ENCODE measurements at regions not wholly inside any gene's neighbourhood (a gene's known extent, or its start where the extent isn't known, plus 50 kb on each side); places are given as distances from the start of the nearest gene placed in this dataset.

- Histone ChIP-seq H3K4ac (ENCODE audit: low read depth, low read length) (no peak overlapping the region), H4K91ac (ENCODE audit: insufficient read length, low read depth, low read length) (no peak overlapping the region), H3K23me2 (ENCODE audit: insufficient read length, low read depth, low read length, poor library complexity, severe bottlenecking) (no peaks in the 10 kb centered on the region), H3K4me1 (ENCODE audit: insufficient read depth, low read length) (no peaks in the 10 kb centered on the region), H2AK5ac (ENCODE audit: insufficient read length, low read length) (no peak overlapping the region), H3K79me1 (ENCODE audit: insufficient read depth, low read depth, low read length, poor library complexity, severe bottlenecking) (no peaks in the 10 kb centered on the region), H4K20me1 (ENCODE audit: control insufficient read depth, insufficient read depth, insufficient read length) (no peaks in the 10 kb centered on the region), H2BK5ac (ENCODE audit: insufficient read length, low read length) (no peak overlapping the region), H3K56ac (ENCODE audit: insufficient read length, low read depth, low read length) (no peak overlapping the region), H4K8ac (replicated peaks; ENCODE audit: insufficient read length, low read depth, low read length) (no peak overlapping the region), H2BK20ac (ENCODE audit: low read depth, low read length, poor library complexity, severe bottlenecking) (no peak overlapping the region), H2BK120ac (ENCODE audit: low read depth, low read length, poor library complexity, severe bottlenecking) (no peak overlapping the region), H3K23ac (ENCODE audit: insufficient read length, low read depth, low read length) (no peak overlapping the region), H3K27me3 (ENCODE audit: insufficient read depth, low read length) (no peaks in the 10 kb centered on the region), H3K18ac (ENCODE audit: insufficient read length, low read depth, low read length) (no peak overlapping the region), H3K27ac (ENCODE audit: insufficient read length, low read depth, low read length) (no peak overlapping the region), H3K79me2 (ENCODE audit: insufficient read depth, low read length) (no peaks in the 10 kb centered on the region), H3K9ac (ENCODE audit: extremely low read depth, insufficient read length, low read length) (no peak overlapping the region), H3K9me3 (ENCODE audit: control insufficient read depth, low read depth, low read length) (no peaks in the 10 kb centered on the region), H2BK15ac (ENCODE audit: low read depth, low read length) (no peak overlapping the region), H3K4me2 (ENCODE audit: insufficient read depth, insufficient read length, low read length) (no peak overlapping the region), H3T11ph (ENCODE audit: low read length) (no peak overlapping the region), H2BK12ac (ENCODE audit: insufficient read length, low read depth, low read length) (no peak overlapping the region), H2AFZ (ENCODE audit: low read length) (no peak overlapping the region), H3K14ac (ENCODE audit: insufficient read depth, low read length) (no peak overlapping the region), H4K5ac (ENCODE audit: insufficient read length, low read depth, low read length) (no peak overlapping the region)
- H3K36me3 Mint-ChIP-seq (ENCODE audit: insufficient read depth in 1 of 3, low read depth in 3 of 3) = peaks cover 0 to 4% (median 0%) of the 10 kb centered on the region in 3 experiments; a peak in 1 of 7 replicates
- peaks cover 0 to 4% of the 10 kb centered on the region in 2 experiments; a peak in 2 of 5 replicates for H3K9me3 Mint-ChIP-seq
- H3K4me1 Mint-ChIP-seq = no peaks in the 10 kb centered on the region
- H3K27me3 Mint-ChIP-seq (ENCODE audit: low read depth) = no peaks in the 10 kb centered on the region
- TF ChIP-seq CTCF (conservative IDR thresholded peaks at IDR 0.05) = no peak
- H3K4me3 Mint-ChIP-seq = no peak overlapping the region
- no peak overlapping the region for H3K27ac Mint-ChIP-seq
- no peak for DNase-seq
Measured at GRCh38 chr4:20195071-20195885, 56.4 kb upstream of the SLIT2 start.
